Cardiac muscle cell (in vitro differentiated cells and primary cell): ENCODE measurements at regions not wholly inside any gene's neighbourhood (a gene's known extent, or its start where the extent isn't known, plus 50 kb on each side); places are given as distances from the start of the nearest gene placed in this dataset.

ENCODE experiments used
- DNase-seq, 2 donors: peaks; one replicate each; pipeline versions ENCODE4 v3.0.0 to v3.0.0-alpha.2; 2010 to 2017; ENCODE audit warnings: low read depth in 1 of 2, low spot score in 1 of 2
- H3K27ac ChIP-seq: fragments of 200-600 bp; sonication (generic); 2 replicates; pipeline ENCODE4 v1.5.1; 2016
- H3K27me3 ChIP-seq: fragments of 200-600 bp; sonication (generic); 2 replicates; pipeline ENCODE4 v1.6.0; 2016; ENCODE audit warnings: control low read depth
- H3K36me3 ChIP-seq: fragments of 200-600 bp; sonication (generic); 2 replicates; pipeline ENCODE4 v1.5.1; 2016; ENCODE audit warnings: control low read depth
- H3K4me1 ChIP-seq: fragments of 200-600 bp; sonication (generic); 2 replicates; pipeline ENCODE4 v1.8.1; 2017; ENCODE audit warnings: low read depth, mild to moderate bottlenecking, mixed run types
- H3K4me3 ChIP-seq: fragments of 200-600 bp; sonication (generic); 2 replicates; pipeline ENCODE4 v1.5.1; 2016; ENCODE audit warnings: mild to moderate bottlenecking
- H3K9me3 ChIP-seq: fragments of 200-600 bp; sonication (generic); 2 replicates; pipeline ENCODE4 v1.5.1; 2017; ENCODE audit warnings: low read depth, mild to moderate bottlenecking, control low read depth
- CTCF ChIP-seq: IDR thresholded peaks from 2 replicates; pipeline ENCODE4 v1.5.1; 2012; ENCODE audit warnings: low read depth, mild to moderate bottlenecking, low read length

GRCh38 chr3:16089521-16089920, 85.0 kb upstream of the GALNT15 start:
- H3K4me1 ChIP-seq, result no peaks in the 10 kb centered on the region
- H3K36me3 ChIP-seq, result no peaks in the 10 kb centered on the region
- H3K27me3 ChIP-seq, result no peaks in the 10 kb centered on the region
- DNase-seq, result no peak
- no peaks in the 10 kb centered on the region for H3K9me3 ChIP-seq
- H3K27ac ChIP-seq, result no peak overlapping the region
- no peak overlapping the region for H3K4me3 ChIP-seq
- TF ChIP-seq CTCF, result no peak

GRCh38 chr3:16090024-16090423, 84.5 kb upstream of the GALNT15 start:
- no peaks in the 10 kb centered on the region for H3K27me3 ChIP-seq
- no peak for TF ChIP-seq CTCF
- H3K4me1 ChIP-seq, result no peaks in the 10 kb centered on the region
- H3K4me3 ChIP-seq, result no peak overlapping the region
- H3K36me3 ChIP-seq, result no peaks in the 10 kb centered on the region
- no peak overlapping the region for H3K27ac ChIP-seq
- H3K9me3 ChIP-seq, result no peaks in the 10 kb centered on the region
- peak in 1 of 2 donors; percentile 95 for DNase-seq

- H3K27ac ChIP-seq, result no peak overlapping the region
- TF ChIP-seq CTCF, result no peak
- H3K9me3 ChIP-seq, result no peaks in the 10 kb centered on the region
- DNase-seq, result no peak
- no peaks in the 10 kb centered on the region for H3K36me3 ChIP-seq
- no peak overlapping the region for H3K4me3 ChIP-seq
- H3K4me1 ChIP-seq, result no peaks in the 10 kb centered on the region
- no peaks in the 10 kb centered on the region for H3K27me3 ChIP-seq
Observed at GRCh38 chr3:16090706-16091105, 83.8 kb upstream of the GALNT15 start.

- Histone ChIP-seq H3K4me1 (no peaks in the 10 kb centered on the region), H3K27me3 (no peaks in the 10 kb centered on the region), H3K4me3 (no peak overlapping the region), H3K9me3 (no peaks in the 10 kb centered on the region), H3K36me3 (no peaks in the 10 kb centered on the region), H3K27ac (no peak overlapping the region)
- TF ChIP-seq CTCF, result no peak
- no peak for DNase-seq
Observed at GRCh38 chr3:16092923-16093322, 81.6 kb upstream of the GALNT15 start.

GRCh38 chr3:16101295-16102186, 72.9 kb upstream of the GALNT15 start:
- Histone ChIP-seq H3K9me3 (no peaks in the 10 kb centered on the region), H3K36me3 (no peaks in the 10 kb centered on the region), H3K27ac (no peak overlapping the region), H3K27me3 (no peaks in the 10 kb centered on the region), H3K4me1 (no peaks in the 10 kb centered on the region), H3K4me3 (no peak overlapping the region)
- DNase-seq, result no peak
- TF ChIP-seq CTCF, result no peak
